Body of pancreas (tissue), 4 donors: ENCODE measurements at regions not wholly inside any gene's neighbourhood (a gene's known extent, or its start where the extent isn't known, plus 50 kb on each side); places are given as distances from the start of the nearest gene placed in this dataset.

ENCODE experiments used
- ATAC-seq: fragments of 150-250 bp; one replicate; pipeline ENCODE4 v1.9.1; 2016
- DNase-seq, 4 donors: peaks; one replicate each; pipeline ENCODE4 v3.0.0-alpha.2; 2019
- H3K27ac ChIP-seq, 4 donors: fragments of 200-600 bp; sonication (generic); 1 replicate in 3 of 4; 2 replicates in 1 of 4; pipeline versions ENCODE4 v1.5.1 to v1.6.1; 2016 to 2019; ENCODE audit warnings: mild to moderate bottlenecking in 1 of 4, mixed read lengths in 1 of 4, moderate library complexity in 1 of 4
- H3K27me3 ChIP-seq, 2 donors: fragments of 200-600 bp; sonication (generic); one replicate each; pipeline ENCODE4 v1.6.0; 2016; ENCODE audit warnings: mild to moderate bottlenecking in 1 of 2
- H3K36me3 ChIP-seq, 2 donors: fragments of 200-600 bp; sonication (generic); replicated peaks in 1 of 2; 2 replicates each; pipeline ENCODE4 v1.5.1; 2016; ENCODE audit warnings: low read depth in 2 of 2; ENCODE audit not compliant: insufficient read depth in 1 of 2
- H3K4me1 ChIP-seq: fragments of 200-600 bp; sonication (generic); one replicate; pipeline ENCODE4 v1.6.0; 2016
- H3K4me3 ChIP-seq, 2 donors: fragments of 200-600 bp; sonication (generic); 1 replicate in 1 of 2; 2 replicates in 1 of 2; pipeline ENCODE4 v1.5.1; 2016 to 2019
- H3K9me3 ChIP-seq, 3 donors: fragments of 200-600 bp; sonication (generic); 1 replicate in 2 of 3; 2 replicates in 1 of 3; pipeline ENCODE4 v1.5.1; 2016
- CTCF ChIP-seq, 7 experiments: fragments of 450-650 bp in 4 of 7; fragments of 200-600 bp in 3 of 7; sonication (generic) in 3 of 7; IDR thresholded peaks; one replicate each; pipeline ENCODE4 v1.5.1; 2016 to 2019; ENCODE audit warnings: antibody characterized with exemption in 7 of 7
- POLR2A ChIP-seq, 3 donors: fragments of 450-650 bp; IDR thresholded peaks; one replicate each; pipeline ENCODE4 v1.6.1; 2016; ENCODE audit warnings: antibody characterized with exemption in 3 of 3, mild to moderate bottlenecking in 2 of 3
- whole genome bisulfite sequencing, 2 donors: methylation state at CpG; one replicate each; pipeline ENCODE4 v1.1.5; 2017; 5-methylcytosine and 5-hydroxymethylcytosine counted together
- intact Hi-C: fragments of 100-400 bp; cut with DNase I; formaldehyde crosslinking; loops from one replicate; pipeline ENCODE4 v1.15.1; 2023

- no peaks in the 10 kb centered on the region for H3K9me3 ChIP-seq
- ATAC-seq (no peak), DNase-seq (no peak)
- H3K27me3 ChIP-seq, result no peaks in the 10 kb centered on the region
- intact Hi-C loops, result no loop called here
- H3K4me1 ChIP-seq, result no peaks in the 10 kb centered on the region
- TF ChIP-seq CTCF (IDR thresholded peaks at IDR 0.05), result no peak
- TF ChIP-seq POLR2A (IDR thresholded peaks at IDR 0.05), result no peak
- no peaks in the 10 kb centered on the region for H3K36me3 ChIP-seq
- 79 to 83% methylated on average over 2 of the region's 2 CpGs for WGBS, 2 donors
- H3K4me3 ChIP-seq, result no peak overlapping the region
- H3K27ac ChIP-seq, result no peak overlapping the region
Measured at GRCh38 chr7:31421607-31422006, 81.1 kb upstream of the NEUROD6 start.

GRCh38 chr7:31423994-31424393, 83.5 kb upstream of the NEUROD6 start:
- Histone ChIP-seq H3K9me3 (no peaks in the 10 kb centered on the region), H3K4me1 (no peaks in the 10 kb centered on the region), H3K36me3 (no peaks in the 10 kb centered on the region), H3K4me3 (no peak overlapping the region), H3K27me3 (no peaks in the 10 kb centered on the region), H3K27ac (no peak overlapping the region)
- intact Hi-C loops, result no loop called here
- DNase-seq, result no peak
- TF ChIP-seq CTCF (IDR thresholded peaks at IDR 0.05) (no peak), POLR2A (IDR thresholded peaks at IDR 0.05) (no peak)
- ATAC-seq, result no peak

- Histone ChIP-seq H3K27me3 (no peaks in the 10 kb centered on the region), H3K9me3 (no peaks in the 10 kb centered on the region), H3K27ac (no peak overlapping the region), H3K4me3 (no peak overlapping the region), H3K4me1 (no peaks in the 10 kb centered on the region), H3K36me3 (no peaks in the 10 kb centered on the region)
- DNase-seq (no peak), ATAC-seq (no peak)
- TF ChIP-seq POLR2A (IDR thresholded peaks at IDR 0.05), result no peak
- no peak for TF ChIP-seq CTCF (IDR thresholded peaks at IDR 0.05)
- intact Hi-C loops, result no loop called here
Measured at GRCh38 chr7:31432176-31432575, 81.7 kb upstream of the ITPRID1 start.

DNA sequence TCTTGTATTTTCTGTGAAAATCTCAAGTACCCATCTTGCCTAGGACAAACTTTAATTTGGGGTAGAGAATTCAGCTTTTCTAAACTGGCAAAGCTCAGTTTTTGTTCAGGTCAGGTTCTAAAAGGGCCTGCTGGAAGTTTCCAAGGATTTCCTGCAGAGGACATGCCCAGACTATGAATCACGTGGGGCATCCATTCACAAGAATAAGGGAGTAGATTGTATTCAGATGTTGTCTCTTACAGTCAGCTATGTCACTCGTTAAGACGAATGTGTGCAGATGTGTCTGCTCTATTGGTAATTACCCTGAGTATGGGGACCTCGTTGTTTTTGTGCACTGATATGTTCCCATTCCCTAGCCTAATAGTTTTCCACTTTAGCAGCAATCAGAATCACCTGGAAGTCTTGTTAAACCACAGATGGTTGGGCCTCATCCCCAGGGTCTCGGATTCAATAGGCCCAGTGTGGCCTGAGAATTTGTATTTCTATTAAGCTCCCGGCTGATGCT, 81.0 kb upstream of the ITPRID1 start:
- no peaks in the 10 kb centered on the region for H3K27me3 ChIP-seq
- no peaks in the 10 kb centered on the region for H3K36me3 ChIP-seq
- no peak for ATAC-seq
- no peak overlapping the region for H3K27ac ChIP-seq
- DNase-seq, result no peak
- no peaks in the 10 kb centered on the region for H3K9me3 ChIP-seq
- intact Hi-C loops, result no loop called here
- H3K4me3 ChIP-seq, result no peak overlapping the region
- WGBS, 2 donors, result 48 to 60% methylated on average over 6 of the region's 6 CpGs
- TF ChIP-seq POLR2A (IDR thresholded peaks at IDR 0.05) (no peak), CTCF (IDR thresholded peaks at IDR 0.05) (no peak)
- no peaks in the 10 kb centered on the region for H3K4me1 ChIP-seq

DNA sequence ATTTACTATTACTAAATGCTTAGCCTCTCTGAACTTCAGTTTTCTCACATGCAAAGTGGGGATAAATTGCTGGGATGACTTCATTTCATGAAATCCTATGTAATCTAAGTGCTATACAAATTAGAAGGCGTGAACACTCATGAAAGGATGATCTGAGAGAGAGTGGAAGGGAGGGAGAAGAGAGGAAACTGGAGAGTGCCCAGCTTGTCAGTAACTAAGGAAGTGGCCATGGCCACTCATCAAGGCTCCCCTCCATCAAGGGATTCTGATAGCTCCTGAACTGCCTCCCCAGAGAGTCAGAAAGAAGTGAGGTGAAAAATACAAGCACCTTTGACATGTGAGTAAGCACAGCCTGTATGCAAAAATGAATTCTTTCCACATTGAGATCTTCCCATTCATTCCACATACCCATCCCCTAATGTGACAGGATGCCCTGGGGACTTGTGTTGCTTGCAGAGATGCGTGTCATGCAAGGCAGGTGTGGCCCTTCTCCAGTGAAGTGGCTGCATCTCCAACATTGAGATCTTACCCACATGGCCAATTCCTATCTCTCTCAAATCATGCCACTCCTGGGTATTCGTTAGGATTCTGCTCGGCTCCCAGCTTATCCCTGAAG, 76.5 kb upstream of the ITPRID1 start:
- Histone ChIP-seq H3K9me3 (no peaks in the 10 kb centered on the region), H3K36me3 (no peaks in the 10 kb centered on the region), H3K4me3 (no peak overlapping the region), H3K27ac (no peak overlapping the region), H3K4me1 (no peaks in the 10 kb centered on the region), H3K27me3 (no peaks in the 10 kb centered on the region)
- intact Hi-C loops, result no loop called here
- WGBS, 2 donors, result 77 to 78% methylated on average over 4 of the region's 4 CpGs
- ATAC-seq (no peak), DNase-seq (no peak)
- TF ChIP-seq POLR2A (IDR thresholded peaks at IDR 0.05) (no peak), CTCF (IDR thresholded peaks at IDR 0.05) (no peak)
